ENCODE measurements at regions not wholly inside any gene's neighbourhood (a gene's known extent, or its start where the extent isn't known, plus 50 kb on each side); places are given as distances from the start of the nearest gene placed in this dataset.

DNA sequence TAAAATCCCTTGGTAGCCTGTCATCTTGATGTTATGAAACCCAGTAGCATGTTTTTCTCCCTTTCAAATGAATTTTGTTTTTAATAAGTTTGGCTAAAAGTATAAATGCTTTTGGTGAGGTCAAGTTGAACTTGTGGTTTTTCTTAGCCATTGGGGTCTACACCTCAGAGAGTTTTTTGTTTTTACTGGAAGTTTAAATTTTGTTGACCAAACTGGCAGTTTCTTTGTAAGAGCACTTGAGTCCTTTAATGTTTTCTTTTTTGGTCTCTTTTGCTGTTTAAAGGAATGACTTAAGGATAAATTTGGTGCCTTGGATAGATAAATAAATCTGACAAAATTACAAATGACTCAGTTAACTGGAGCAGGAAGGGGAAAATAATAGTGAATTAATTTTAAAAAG is 577.3 kb downstream of the SATB2 start:
- no peaks in the 10 kb centered on the region for H3K9me1 ChIP-seq (replicated peaks; ENCODE audit: control insufficient read depth, extremely low read depth, insufficient read depth, low read length)
- TF ChIP-seq POLR2AphosphoS5 (IDR thresholded peaks at IDR 0.05; ENCODE audit: insufficient read depth, low read depth, low read length): no peak
- no peak for TF ChIP-seq MYC (IDR thresholded peaks at IDR 0.05; ENCODE audit: low read depth, low read length)
- TF ChIP-seq POLR2A (IDR thresholded peaks at IDR 0.05; ENCODE audit: low read depth, low read length): no peak
- TF ChIP-seq, protein P1, sequence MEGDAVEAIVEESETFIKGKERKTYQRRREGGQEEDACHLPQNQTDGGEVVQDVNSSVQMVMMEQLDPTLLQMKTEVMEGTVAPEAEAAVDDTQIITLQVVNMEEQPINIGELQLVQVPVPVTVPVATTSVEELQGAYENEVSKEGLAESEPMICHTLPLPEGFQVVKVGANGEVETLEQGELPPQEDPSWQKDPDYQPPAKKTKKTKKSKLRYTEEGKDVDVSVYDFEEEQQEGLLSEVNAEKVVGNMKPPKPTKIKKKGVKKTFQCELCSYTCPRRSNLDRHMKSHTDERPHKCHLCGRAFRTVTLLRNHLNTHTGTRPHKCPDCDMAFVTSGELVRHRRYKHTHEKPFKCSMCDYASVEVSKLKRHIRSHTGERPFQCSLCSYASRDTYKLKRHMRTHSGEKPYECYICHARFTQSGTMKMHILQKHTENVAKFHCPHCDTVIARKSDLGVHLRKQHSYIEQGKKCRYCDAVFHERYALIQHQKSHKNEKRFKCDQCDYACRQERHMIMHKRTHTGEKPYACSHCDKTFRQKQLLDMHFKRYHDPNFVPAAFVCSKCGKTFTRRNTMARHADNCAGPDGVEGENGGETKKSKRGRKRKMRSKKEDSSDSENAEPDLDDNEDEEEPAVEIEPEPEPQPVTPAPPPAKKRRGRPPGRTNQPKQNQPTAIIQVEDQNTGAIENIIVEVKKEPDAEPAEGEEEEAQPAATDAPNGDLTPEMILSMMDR (IDR thresholded peaks at IDR 0.05; ENCODE audit: extremely low read depth in 1 of 2, insufficient read depth in 1 of 2, low read depth in 1 of 2, low read length in 2 of 2): no peak
- TF ChIP-seq GATA2 (IDR thresholded peaks at IDR 0.05; ENCODE audit: insufficient read depth, insufficient read length, low read depth, low read length): no peak
- TF ChIP-seq, protein P2, sequence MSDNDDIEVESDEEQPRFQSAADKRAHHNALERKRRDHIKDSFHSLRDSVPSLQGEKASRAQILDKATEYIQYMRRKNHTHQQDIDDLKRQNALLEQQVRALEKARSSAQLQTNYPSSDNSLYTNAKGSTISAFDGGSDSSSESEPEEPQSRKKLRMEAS (IDR thresholded peaks at IDR 0.05; ENCODE audit: insufficient read depth, insufficient read length): no peak
- TF ChIP-seq EZH2 (IDR thresholded peaks at IDR 0.05; ENCODE audit: borderline replicate concordance, low read depth, low read length, severe bottlenecking): no peak
- TF ChIP-seq FOS (IDR thresholded peaks at IDR 0.05; ENCODE audit: borderline replicate concordance, insufficient read depth, low read length): no peak
- TF ChIP-seq JUN (IDR thresholded peaks at IDR 0.05; ENCODE audit: borderline replicate concordance, insufficient read depth, insufficient read length, low read depth): no peak
- H3K4me1 ChIP-seq (ENCODE audit: control insufficient read depth, extremely low read depth, insufficient read depth, low read length): no peaks in the 10 kb centered on the region
- no TSS peak for BruUV-seq (replicated peaks)
- DNase-seq (ENCODE audit: low read depth, low spot score): no peak
- H3K4me3 ChIP-seq (replicated peaks in 1 of 3; ENCODE audit: insufficient read depth in 1 of 3, low read depth in 1 of 3, low read length in 3 of 3): no peak overlapping the region
- CTCF ChIA-PET: no interaction called here
- H3K4me2 ChIP-seq (ENCODE audit: insufficient read depth, low read length): no peak overlapping the region
- no peaks in the 10 kb centered on the region for H3K36me3 ChIP-seq (ENCODE audit: control insufficient read depth in 2 of 2, extremely low read depth in 1 of 2, insufficient read depth in 2 of 2, low read length in 2 of 2)
- no peak overlapping the region for H2AFZ ChIP-seq (ENCODE audit: low read depth, low read length)
- H3K9ac ChIP-seq (replicated peaks; ENCODE audit: extremely low read depth, insufficient read depth, low read length): no peak overlapping the region
- H3K27me3 ChIP-seq (ENCODE audit: control insufficient read depth in 2 of 2, insufficient read depth in 2 of 2, low read length in 2 of 2): no peaks in the 10 kb centered on the region
- FAIRE-seq: no peak
- H3K79me2 ChIP-seq (ENCODE audit: control insufficient read depth, insufficient read depth, low read length): no peaks in the 10 kb centered on the region
- peaks cover 2% of the 10 kb centered on the region for H3K9me3 ChIP-seq (replicated peaks; ENCODE audit: control insufficient read depth, insufficient read depth, low read length)
- dilution Hi-C loops (cut with MboI; ENCODE audit: extremely low pct_ligation_motif_present, low sequenced_read_pairs): no loop called here
- no peaks in the 10 kb centered on the region for H4K20me1 ChIP-seq (replicated peaks; ENCODE audit: control insufficient read depth, extremely low read depth, insufficient read depth, low read length)
- no peak overlapping the region for H3K27ac ChIP-seq (ENCODE audit: insufficient read depth, low read depth, low read length)
- intact Hi-C loops (cut with micrococcal nuclease): no loop called here
- POLR2A ChIA-PET: no interaction called here
